GM19395 (cell line): ENCODE measurements at regions not wholly inside any gene's neighbourhood (a gene's known extent, or its start where the extent isn't known, plus 50 kb on each side); places are given as distances from the start of the nearest gene placed in this dataset.
A peak's percentile ranks its signal among the peaks of the same experiment; 100 is the strongest.

Experiments used
- ATAC-seq: cut with Tn5 transposase; IDR thresholded peaks from one replicate; pipeline ENCODE4 v1.9.1; 2021; ENCODE audit warnings: mild to moderate bottlenecking, moderate library complexity; ENCODE audit not compliant: unreplicated experiment

GRCh38 chr10:2139746-2140145 is 402.4 kb upstream of the ADARB2 start:
- ATAC-seq: no peak

GRCh38 chr10:2137549-2138174 is 400.3 kb upstream of the ADARB2 start:
- ATAC-seq: no peak

- ATAC-seq: no peak
These were observed 393.5 kb upstream of the ADARB2 start for GRCh38 chr10:2130705-2131305.

GRCh38 chr10:2128991-2129390 is 391.7 kb upstream of the ADARB2 start:
- no peak for ATAC-seq

GRCh38 chr10:2124135-2124534 is 386.8 kb upstream of the ADARB2 start:
- no peak for ATAC-seq

GRCh38 chr10:2122431-2123124 is 385.3 kb upstream of the ADARB2 start:
- ATAC-seq: no peak

- no peak for ATAC-seq
These were observed 384.6 kb upstream of the ADARB2 start for GRCh38 chr10:2121929-2122328.

GRCh38 chr10:2121315-2121714 is 384.0 kb upstream of the ADARB2 start:
- no peak for ATAC-seq

GRCh38 chr10:2120746-2121145 is 383.4 kb upstream of the ADARB2 start:
- no peak for ATAC-seq

- no peak for ATAC-seq
These were observed 382.0 kb upstream of the ADARB2 start for GRCh38 chr10:2119316-2119715.

GRCh38 chr10:2118201-2118600 is 380.9 kb upstream of the ADARB2 start:
- ATAC-seq: no peak

GRCh38 chr10:2117641-2118040 is 380.3 kb upstream of the ADARB2 start:
- ATAC-seq: no peak

- ATAC-seq: no peak
These were observed 374.6 kb upstream of the ADARB2 start for GRCh38 chr10:2111965-2112364.

GRCh38 chr10:2108496-2108895 is 371.2 kb upstream of the ADARB2 start:
- no peak for ATAC-seq

- ATAC-seq: no peak
These were observed 369.3 kb upstream of the ADARB2 start for GRCh38 chr10:2106641-2107040.

GRCh38 chr10:2099321-2099720 is 362.0 kb upstream of the ADARB2 start:
- ATAC-seq: no peak

- ATAC-seq: no peak
These were observed 360.6 kb upstream of the ADARB2 start for GRCh38 chr10:2097937-2098336.

- ATAC-seq: no peak
These were observed 356.8 kb upstream of the ADARB2 start for GRCh38 chr10:2094171-2094570.

- ATAC-seq: no peak
These were observed 346.3 kb upstream of the ADARB2 start for GRCh38 chr10:2083591-2083990.

- ATAC-seq: peak; percentile 42
These were observed 344.2 kb upstream of the ADARB2 start for GRCh38 chr10:2081501-2081900.

GRCh38 chr10:2079603-2080078 is 342.3 kb upstream of the ADARB2 start:
- peak; percentile 76 for ATAC-seq

- ATAC-seq: no peak
These were observed 339.9 kb upstream of the ADARB2 start for GRCh38 chr10:2077231-2077630.
